ENCODE measurements at regions not wholly inside any gene's neighbourhood (a gene's known extent, or its start where the extent isn't known, plus 50 kb on each side); places are given as distances from the start of the nearest gene placed in this dataset.
A peak's percentile ranks its signal among the peaks of the same experiment; 100 is the strongest.
"Not testable (repeated sequence)": the region's sequence is repeated elsewhere in the genome, so short reads cannot be mapped to it uniquely, and the experiment has no call there.

GRCh38 chr4:1589098-1589497, 95.0 kb downstream of the FAM53A start:
- DNase-seq: no peak

DNA sequence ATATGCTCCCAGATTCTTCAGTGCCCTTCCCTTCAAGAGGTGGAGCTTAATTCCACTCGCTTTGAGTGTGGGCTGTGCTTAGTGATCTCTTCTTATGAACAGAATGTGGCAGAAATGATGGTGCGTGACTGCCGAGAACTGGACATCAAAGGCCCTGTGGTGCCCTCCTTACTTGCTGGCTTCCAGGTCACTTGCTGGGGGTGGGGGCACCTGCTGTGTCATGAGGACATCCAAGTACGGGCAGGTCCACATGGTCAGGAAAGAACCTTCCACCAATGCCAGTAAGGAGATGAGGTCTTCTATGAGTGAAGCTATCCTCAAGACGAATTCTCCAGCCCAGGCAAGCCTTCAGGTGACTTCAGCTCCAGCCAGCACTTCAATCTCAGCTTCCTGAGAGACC, 95.8 kb downstream of the FAM53A start:
- no peak for DNase-seq

DNA sequence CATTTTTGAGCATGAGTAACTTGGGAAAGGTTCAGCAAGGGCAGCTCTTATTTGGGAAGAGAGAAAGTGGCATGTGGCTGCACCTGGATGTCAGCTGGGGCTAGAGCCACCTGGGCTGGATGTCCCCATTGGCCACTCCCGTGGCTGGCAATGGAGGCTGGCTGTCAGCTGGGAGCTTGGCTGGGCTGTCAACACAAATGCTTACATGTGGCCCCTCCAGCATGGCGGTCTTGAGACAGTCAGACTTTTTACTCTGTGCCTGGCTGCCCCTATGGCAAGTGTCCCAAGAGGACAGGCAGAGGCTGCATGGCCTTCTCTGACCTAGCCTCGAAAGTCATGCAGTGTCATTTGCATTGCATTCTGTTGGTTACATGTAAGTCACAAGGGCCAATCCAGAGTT, 99.6 kb downstream of the FAM53A start:
- no peak for DNase-seq

DNA sequence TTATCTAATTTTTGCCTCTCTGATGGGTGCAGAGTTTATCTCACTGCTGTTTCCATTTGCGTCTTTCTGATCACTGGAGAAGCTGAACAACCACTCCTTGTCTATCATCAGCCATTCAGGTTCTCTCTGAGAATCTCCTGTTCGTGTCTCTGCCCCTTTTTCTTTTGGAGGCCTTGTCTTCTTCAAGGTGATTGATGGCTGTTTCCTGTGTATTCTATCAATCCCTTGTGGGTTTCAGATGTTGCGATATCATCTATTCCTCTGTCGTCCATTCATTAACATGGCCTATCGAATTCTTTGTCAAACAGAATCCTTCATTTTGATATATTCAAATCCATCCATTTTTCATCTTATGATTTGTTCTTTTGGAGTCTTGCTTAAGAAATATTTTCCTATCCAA, 100.3 kb downstream of the FAM53A start:
- no peak for DNase-seq

DNA sequence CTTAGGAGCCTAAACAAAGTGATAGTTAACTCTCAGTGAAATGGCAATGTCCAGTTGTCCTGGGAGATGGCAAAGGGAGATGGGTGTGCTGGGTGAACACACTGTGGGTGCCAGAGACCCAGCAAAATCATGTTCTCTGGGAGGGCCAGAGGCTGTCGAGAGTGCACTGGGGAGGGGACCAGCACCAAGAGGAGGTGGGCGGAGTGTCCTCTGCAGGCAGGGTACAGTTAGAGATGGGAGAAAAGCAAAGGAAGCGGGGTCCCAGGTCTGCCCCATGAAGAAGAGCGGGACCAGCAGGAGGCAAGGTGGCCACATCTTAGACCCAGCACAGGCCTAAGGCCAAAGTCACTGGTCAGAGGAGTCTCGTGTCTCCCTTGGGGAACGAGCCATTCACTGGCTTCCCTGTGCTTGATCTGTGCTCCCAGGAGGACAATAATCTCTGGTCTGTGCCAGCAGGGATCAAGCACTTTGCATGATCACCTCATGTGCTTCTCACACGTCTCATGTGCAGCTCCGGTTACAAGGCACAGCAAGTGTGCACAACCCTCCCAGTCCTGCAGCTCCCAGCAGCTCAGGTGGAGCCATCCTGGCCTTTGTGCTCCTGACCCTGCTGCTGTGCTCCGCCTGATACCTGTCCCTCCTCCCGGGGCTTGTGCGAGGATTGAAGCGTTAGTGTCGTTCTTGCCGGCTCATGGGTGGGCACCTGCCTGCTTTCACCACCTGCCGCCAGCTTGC, 100.9 kb downstream of the FAM53A start:
- DNase-seq: no peak

- DNase-seq: no peak
Measured at GRCh38 chr4:1582227-1582626, 101.9 kb downstream of the FAM53A start.

GRCh38 chr4:1581164-1581894, 102.8 kb downstream of the FAM53A start:
- DNase-seq: peak; percentile 91

GRCh38 chr4:1580692-1581012, 103.5 kb downstream of the FAM53A start:
- DNase-seq: not testable (repeated sequence)

GRCh38 chr4:1579901-1580691, 104.0 kb downstream of the FAM53A start:
- DNase-seq: peak; percentile 65

GRCh38 chr4:1579001-1579900, 104.9 kb downstream of the FAM53A start:
- no peak for DNase-seq

DNA sequence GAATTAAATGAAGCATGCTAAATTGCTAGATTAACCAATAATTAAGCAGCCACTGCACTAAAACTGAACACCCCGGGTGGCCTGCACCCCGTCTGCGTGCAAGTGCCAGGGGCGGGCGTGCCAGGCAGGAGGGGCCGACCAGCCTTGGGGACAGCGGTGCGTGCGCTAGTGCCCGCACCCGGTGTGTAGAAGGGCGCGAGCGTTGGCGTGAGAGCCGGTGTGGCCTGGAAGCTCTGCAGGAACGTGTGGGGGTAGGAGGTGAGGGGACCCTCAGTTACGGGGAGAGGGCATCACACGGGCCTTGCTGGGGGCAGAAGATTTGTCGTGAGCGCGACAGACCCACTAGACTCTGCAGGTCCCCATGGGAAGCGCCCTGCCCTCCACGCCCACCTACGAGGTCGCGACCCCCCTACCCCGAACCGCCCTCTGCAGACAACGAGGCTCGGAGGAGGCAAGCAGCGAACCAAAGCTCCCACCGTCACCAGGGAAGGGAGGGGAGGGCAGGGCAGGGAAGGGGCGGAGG, 105.8 kb downstream of the FAM53A start:
- DNase-seq: no peak

DNA sequence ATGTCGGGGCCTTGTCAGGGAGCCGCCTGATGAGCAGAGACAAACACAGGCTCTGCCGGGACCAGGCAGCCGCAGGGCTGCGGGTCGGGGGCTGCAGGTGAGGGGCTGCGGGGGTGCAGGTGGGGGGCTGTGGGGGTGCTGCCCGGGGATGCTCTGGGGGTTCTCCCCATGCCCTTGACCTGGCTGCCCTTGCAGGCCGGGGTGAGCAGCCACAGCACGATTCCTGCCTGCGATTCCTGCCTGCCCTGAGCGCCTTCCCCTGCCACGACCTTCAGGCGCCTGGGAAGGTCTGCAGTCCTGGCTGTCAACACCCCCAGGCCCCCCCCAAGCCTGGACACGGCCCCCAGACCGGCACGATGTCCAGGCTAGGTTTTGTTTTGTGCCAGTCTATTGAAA, 106.3 kb downstream of the FAM53A start:
- DNase-seq: no peak

- DNase-seq: no peak
Measured at GRCh38 chr4:1576961-1577821, 106.9 kb downstream of the FAM53A start.

- DNase-seq: no peak
Measured at GRCh38 chr4:1576304-1576960, 107.7 kb downstream of the FAM53A start.

GRCh38 chr4:1575418-1576303, 108.5 kb downstream of the FAM53A start:
- DNase-seq: no peak

DNA sequence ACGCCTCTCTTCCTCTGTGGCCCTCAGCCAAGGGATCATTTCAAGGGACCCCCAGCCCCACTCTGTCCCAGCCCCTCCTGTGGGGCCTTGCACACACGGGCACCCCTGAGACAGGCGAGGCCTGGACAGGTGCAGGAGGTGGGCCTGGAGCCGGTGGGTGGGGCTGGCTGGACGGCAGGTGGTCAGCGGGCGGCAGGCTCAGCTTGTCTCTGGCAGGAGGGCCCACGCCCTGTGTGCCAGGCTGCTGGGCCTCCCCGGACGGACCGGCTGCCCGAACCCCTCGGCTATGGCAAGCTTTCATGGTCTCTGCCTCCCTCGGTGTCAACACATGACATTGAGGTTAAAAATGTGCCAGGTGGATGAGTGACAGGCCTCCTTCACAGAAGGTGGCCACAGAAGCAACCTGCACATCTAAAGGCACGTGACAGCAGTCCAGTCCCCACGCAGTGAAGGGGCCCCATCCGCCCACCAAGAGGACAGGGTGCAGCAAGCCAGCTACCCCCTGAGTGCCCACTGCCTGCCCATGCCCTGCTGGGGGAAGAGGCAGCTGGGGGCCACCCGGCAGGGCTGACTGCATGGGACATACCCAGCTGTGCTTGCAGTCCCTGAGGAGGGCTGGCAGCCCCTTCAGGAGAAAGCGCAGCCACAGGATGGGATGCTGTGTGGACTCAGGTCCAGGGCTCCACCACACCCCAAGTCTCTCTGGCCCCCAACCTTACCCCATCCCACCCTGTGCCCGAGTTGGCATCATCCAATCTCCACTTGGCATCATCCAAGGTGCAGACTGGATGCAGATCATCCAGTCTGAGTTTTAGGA, 109.3 kb downstream of the FAM53A start:
- DNase-seq: no peak

GRCh38 chr4:1573830-1574459, 110.2 kb downstream of the FAM53A start:
- no peak for DNase-seq

- no peak for DNase-seq
Measured at GRCh38 chr4:1572964-1573720, 111.0 kb downstream of the FAM53A start.
